ENCODE measurements at regions not wholly inside any gene's neighbourhood (a gene's known extent, or its start where the extent isn't known, plus 50 kb on each side); places are given as distances from the start of the nearest gene placed in this dataset.

- peak; percentile 23 for DNase-seq (ENCODE audit: low read depth)
Measured at GRCh38 chr3:34179716-34180115, 381.3 kb downstream of the PDCD6IP start.

GRCh38 chr3:34180532-34180931 lies 382.1 kb downstream of the PDCD6IP start:
- no peak for DNase-seq (ENCODE audit: low read depth)

- DNase-seq (ENCODE audit: low read depth), result no peak
Measured at GRCh38 chr3:34183114-34183513, 384.7 kb downstream of the PDCD6IP start.

- no peak for DNase-seq (ENCODE audit: low read depth)
Measured at GRCh38 chr3:34183611-34184340, 385.3 kb downstream of the PDCD6IP start.

GRCh38 chr3:34185301-34185700 lies 386.9 kb downstream of the PDCD6IP start:
- DNase-seq (ENCODE audit: low read depth), result no peak

- no peak for DNase-seq (ENCODE audit: low read depth)
Measured at GRCh38 chr3:34189133-34189532, 390.7 kb downstream of the PDCD6IP start.

- DNase-seq (ENCODE audit: low read depth), result no peak
Measured at GRCh38 chr3:34196914-34197313, 398.5 kb downstream of the PDCD6IP start.

- DNase-seq (ENCODE audit: low read depth), result no peak
Measured at GRCh38 chr3:34198309-34198708, 399.9 kb downstream of the PDCD6IP start.

GRCh38 chr3:34200576-34200975 lies 402.1 kb downstream of the PDCD6IP start:
- no peak for DNase-seq (ENCODE audit: low read depth)

GRCh38 chr3:34202975-34203374 lies 404.5 kb downstream of the PDCD6IP start:
- no peak for DNase-seq (ENCODE audit: low read depth)

- DNase-seq (ENCODE audit: low read depth), result no peak
Measured at GRCh38 chr3:34203386-34203785, 405.0 kb downstream of the PDCD6IP start.

GRCh38 chr3:34207002-34207401 lies 408.6 kb downstream of the PDCD6IP start:
- DNase-seq (ENCODE audit: low read depth), result no peak

- DNase-seq (ENCODE audit: low read depth), result peak; percentile 7
Measured at GRCh38 chr3:34207806-34208205, 409.4 kb downstream of the PDCD6IP start.

- no peak for DNase-seq (ENCODE audit: low read depth)
Measured at GRCh38 chr3:34212175-34212574, 413.7 kb downstream of the PDCD6IP start.

GRCh38 chr3:34212656-34213055 lies 414.2 kb downstream of the PDCD6IP start:
- DNase-seq (ENCODE audit: low read depth), result no peak

GRCh38 chr3:34213478-34213877 lies 415.0 kb downstream of the PDCD6IP start:
- DNase-seq (ENCODE audit: low read depth), result no peak

- no peak for DNase-seq (ENCODE audit: low read depth)
Measured at GRCh38 chr3:34216711-34217335, 418.4 kb downstream of the PDCD6IP start.

- no peak for DNase-seq (ENCODE audit: low read depth)
Measured at GRCh38 chr3:34218706-34219385, 420.4 kb downstream of the PDCD6IP start.

GRCh38 chr3:34219556-34219955 lies 421.1 kb downstream of the PDCD6IP start:
- DNase-seq (ENCODE audit: low read depth), result no peak

GRCh38 chr3:34225821-34226366 lies 427.5 kb downstream of the PDCD6IP start:
- no peak for DNase-seq (ENCODE audit: low read depth)

GRCh38 chr3:34229876-34230275 lies 431.4 kb downstream of the PDCD6IP start:
- no peak for DNase-seq (ENCODE audit: low read depth)

GRCh38 chr3:34235096-34235495 lies 436.7 kb downstream of the PDCD6IP start:
- DNase-seq (ENCODE audit: low read depth), result no peak
